Left ventricle myocardium inferior (tissue), 1 donor: ENCODE measurements at regions not wholly inside any gene's neighbourhood (a gene's known extent, or its start where the extent isn't known, plus 50 kb on each side); places are given as distances from the start of the nearest gene placed in this dataset.

ENCODE experiments used
- DNase-seq: peaks from one replicate; pipeline ENCODE4 v3.0.0-alpha.2; 2020
- H3K27ac ChIP-seq: fragments of 200-600 bp; replicated peaks from 2 replicates; pipeline ENCODE4 v1.8.0; 2021
- H3K27me3 ChIP-seq: fragments of 200-600 bp; 2 replicates; pipeline ENCODE4 v1.8.0; 2021; ENCODE audit warnings: low read depth
- H3K36me3 ChIP-seq: fragments of 200-600 bp; 2 replicates; pipeline ENCODE4 v1.8.0; 2021
- H3K4me1 ChIP-seq: fragments of 200-600 bp; 2 replicates; pipeline ENCODE4 v1.8.0; 2021
- H3K4me3 ChIP-seq: fragments of 200-600 bp; 2 replicates; pipeline ENCODE4 v1.8.0; 2021; ENCODE audit warnings: mild to moderate bottlenecking, moderate library complexity
- H3K9me3 ChIP-seq: fragments of 200-600 bp; replicated peaks from 2 replicates; pipeline ENCODE4 v1.8.0; 2021
- CTCF ChIP-seq: fragments of 200-600 bp; IDR thresholded peaks from 2 replicates; pipeline ENCODE4 v1.8.0; 2021; ENCODE audit warnings: antibody characterized with exemption, mild to moderate bottlenecking, borderline replicate concordance
- intact Hi-C: fragments of 100-400 bp; cut with micrococcal nuclease; formaldehyde crosslinking; loops from one replicate; pipeline ENCODE4 v1.11.0; 2022
- donor health status: DM: no; HTN: yes; CAD: no; lungs with severe emphysema.

GRCh38 chr1:58149271-58149812 lies 397.2 kb downstream of the OMA1 start:
- Histone ChIP-seq H3K27ac (no peak overlapping the region), H3K27me3 (no peaks in the 10 kb centered on the region), H3K4me1 (peaks cover 16% of the 10 kb centered on the region), H3K36me3 (no peaks in the 10 kb centered on the region), H3K4me3 (no peak overlapping the region), H3K9me3 (no peaks in the 10 kb centered on the region)
- no peak for TF ChIP-seq CTCF
- intact Hi-C loops, result no loop called here
- DNase-seq, result no peak

GRCh38 chr1:58144698-58145270 lies 401.7 kb downstream of the OMA1 start:
- no peak overlapping the region for H3K4me3 ChIP-seq
- TF ChIP-seq CTCF, result no peak
- H3K4me1 ChIP-seq, result peaks cover 4% of the 10 kb centered on the region
- H3K27me3 ChIP-seq, result no peaks in the 10 kb centered on the region
- DNase-seq, result no peak
- H3K36me3 ChIP-seq, result no peaks in the 10 kb centered on the region
- no peak overlapping the region for H3K27ac ChIP-seq
- intact Hi-C loops, result no loop called here
- H3K9me3 ChIP-seq, result no peaks in the 10 kb centered on the region

GRCh38 chr1:58143972-58144697 lies 402.4 kb downstream of the OMA1 start:
- no peaks in the 10 kb centered on the region for H3K36me3 ChIP-seq
- H3K27me3 ChIP-seq, result no peaks in the 10 kb centered on the region
- H3K4me1 ChIP-seq, result peaks cover 4% of the 10 kb centered on the region
- no peak overlapping the region for H3K27ac ChIP-seq
- TF ChIP-seq CTCF, result no peak
- H3K4me3 ChIP-seq, result no peak overlapping the region
- intact Hi-C loops, result no loop called here
- DNase-seq, result no peak
- H3K9me3 ChIP-seq, result no peaks in the 10 kb centered on the region

GRCh38 chr1:58136387-58136786 lies 410.1 kb downstream of the OMA1 start:
- DNase-seq, result no peak
- Histone ChIP-seq H3K27ac (no peak overlapping the region), H3K27me3 (no peaks in the 10 kb centered on the region), H3K9me3 (no peaks in the 10 kb centered on the region), H3K4me3 (no peak overlapping the region), H3K4me1 (no peaks in the 10 kb centered on the region), H3K36me3 (no peaks in the 10 kb centered on the region)
- intact Hi-C loops, result no loop called here
- no peak for TF ChIP-seq CTCF

- H3K27ac ChIP-seq, result no peak overlapping the region
- H3K27me3 ChIP-seq, result no peaks in the 10 kb centered on the region
- TF ChIP-seq CTCF, result no peak
- no peak for DNase-seq
- no peaks in the 10 kb centered on the region for H3K4me1 ChIP-seq
- H3K36me3 ChIP-seq, result no peaks in the 10 kb centered on the region
- no peaks in the 10 kb centered on the region for H3K9me3 ChIP-seq
- no peak overlapping the region for H3K4me3 ChIP-seq
- intact Hi-C loops, result no loop called here
Measured at GRCh38 chr1:58135821-58136321, 410.7 kb downstream of the OMA1 start.
